ENCODE measurements at regions not wholly inside any gene's neighbourhood (a gene's known extent, or its start where the extent isn't known, plus 50 kb on each side); places are given as distances from the start of the nearest gene placed in this dataset.

GRCh38 chr16:82241469-82242052 lies 71.5 kb upstream of the MPHOSPH6 start:
- DNase-seq (ENCODE audit: low read depth in 3 of 3): no peak

- no peak for DNase-seq (ENCODE audit: low read depth in 3 of 3)
Observed at GRCh38 chr16:82240111-82240510, 70.1 kb upstream of the MPHOSPH6 start.

GRCh38 chr16:82236875-82237274 lies 66.9 kb upstream of the MPHOSPH6 start:
- no peak for DNase-seq (ENCODE audit: low read depth in 3 of 3)

GRCh38 chr16:82236415-82236814 lies 66.4 kb upstream of the MPHOSPH6 start:
- DNase-seq (ENCODE audit: low read depth in 3 of 3): no peak

- no peak for DNase-seq (ENCODE audit: low read depth in 3 of 3)
Observed at GRCh38 chr16:82232806-82233205, 62.8 kb upstream of the MPHOSPH6 start.

GRCh38 chr16:82231008-82231787 lies 61.2 kb upstream of the MPHOSPH6 start:
- no peak for DNase-seq (ENCODE audit: low read depth in 3 of 3)

GRCh38 chr16:82229800-82230619 lies 60.0 kb upstream of the MPHOSPH6 start:
- peak; percentile 45 to 62 (median 60) for DNase-seq (ENCODE audit: low read depth in 3 of 3)

GRCh38 chr16:82226327-82226726 lies 56.3 kb upstream of the MPHOSPH6 start:
- DNase-seq (ENCODE audit: low read depth in 3 of 3): no peak

GRCh38 chr16:82224821-82225220 lies 54.8 kb upstream of the MPHOSPH6 start:
- no peak for DNase-seq (ENCODE audit: low read depth in 3 of 3)

GRCh38 chr16:82220541-82220940 lies 50.5 kb upstream of the MPHOSPH6 start:
- no peak for DNase-seq (ENCODE audit: low read depth in 3 of 3)

All from stimulated activated CD4-positive, alpha-beta T cell treated with anti-CD3 and anti-CD28 coated beads, TNF-alpha, amount 100 ng/mL, for 24 hours (primary cell).